AG04450 (cell line): ENCODE measurements at regions not wholly inside any gene's neighbourhood (a gene's known extent, or its start where the extent isn't known, plus 50 kb on each side); places are given as distances from the start of the nearest gene placed in this dataset.
"Not testable (repeated sequence)": the region's sequence is repeated elsewhere in the genome, so short reads cannot be mapped to it uniquely, and the experiment has no call there.

ENCODE experiments used
- CTCF ChIA-PET: fragments of 300-600, 350-600 bp; formaldehyde crosslinking; extraction: SDS; loops from one replicate; lab custom pipeline; 2022; ENCODE audit warnings: antibody characterized with exemption, inconsistent platforms; lab: Charles Lee
- POLR2A ChIA-PET: fragments of 350-600 bp; formaldehyde crosslinking; extraction: SDS; loops from one replicate; lab custom pipeline; 2021; ENCODE audit warnings: antibody characterized with exemption, inconsistent platforms; lab: Yijun Ruan, JAX
- DNase-seq: peaks from one replicate; pipeline ENCODE4 v3.0.0-alpha.2; 2011; ENCODE audit warnings: low read depth, low spot score
- H3K27ac ChIP-seq: one replicate; pipeline ENCODE4 v1.5.1; 2012; ENCODE audit warnings: low read depth, low read length, control low read depth
- H3K27me3 ChIP-seq: one replicate; pipeline ENCODE4 v1.6.0; 2012; ENCODE audit warnings: low read length; ENCODE audit not compliant: control insufficient read depth, insufficient read depth
- H3K4me3 ChIP-seq: 2 replicates; pipeline ENCODE4 v1.5.1; 2011; ENCODE audit warnings: mild to moderate bottlenecking, low read depth, low read length, control low read depth
- H3K9me3 ChIP-seq: 2 replicates; pipeline ENCODE4 v1.5.1; 2012; ENCODE audit warnings: low read length; ENCODE audit not compliant: control insufficient read depth, insufficient read depth
- CTCF ChIP-seq: IDR thresholded peaks from 2 replicates; pipeline ENCODE4 v1.5.1; 2011; ENCODE audit warnings: low read depth, low read length, control low read depth, inconsistent platforms

- H3K27ac ChIP-seq: no peak overlapping the region
- no peak for TF ChIP-seq CTCF
- ChIA-PET CTCF (no interaction called here), POLR2A (no interaction called here)
- H3K4me3 ChIP-seq: no peak overlapping the region
- no peaks in the 10 kb centered on the region for H3K9me3 ChIP-seq
- DNase-seq: no peak
- H3K27me3 ChIP-seq: no peaks in the 10 kb centered on the region
These were observed 499.7 kb upstream of the RGS6 start for GRCh38 chr14:71432334-71433110.

- DNase-seq: no peak
- CTCF ChIA-PET: no interaction called here
- TF ChIP-seq CTCF: no peak
- POLR2A ChIA-PET: no interaction called here
- no peak overlapping the region for H3K4me3 ChIP-seq
- no peaks in the 10 kb centered on the region for H3K9me3 ChIP-seq
- no peak overlapping the region for H3K27ac ChIP-seq
- H3K27me3 ChIP-seq: no peaks in the 10 kb centered on the region
These were observed 498.9 kb upstream of the RGS6 start for GRCh38 chr14:71433303-71433702.

GRCh38 chr14:71435641-71436040 is 496.6 kb upstream of the RGS6 start:
- H3K27me3 ChIP-seq, H3K27ac ChIP-seq, H3K9me3 ChIP-seq, H3K4me3 ChIP-seq, POLR2A ChIA-PET, CTCF ChIA-PET, DNase-seq: not testable (repeated sequence)

- Histone ChIP-seq H3K4me3 (no peak overlapping the region), H3K9me3 (no peaks in the 10 kb centered on the region), H3K27ac (no peak overlapping the region), H3K27me3 (no peaks in the 10 kb centered on the region)
- TF ChIP-seq CTCF: no peak
- no peak for DNase-seq
- ChIA-PET CTCF (no interaction called here), POLR2A (no interaction called here)
These were observed 494.4 kb upstream of the RGS6 start for GRCh38 chr14:71437870-71438269.

GRCh38 chr14:71438684-71439083 is 493.5 kb upstream of the RGS6 start:
- Histone ChIP-seq H3K4me3 (no peak overlapping the region), H3K27ac (peak overlapping the region; percentile 47), H3K9me3 (no peaks in the 10 kb centered on the region), H3K27me3 (no peaks in the 10 kb centered on the region)
- ChIA-PET CTCF (interaction anchor here (0.7 kb wide), 1 partner anchor 299 kb away, joined by 3 read pairs; no protein-coding TSS in a partner anchor), POLR2A (no interaction called here)
- TF ChIP-seq CTCF: no peak
- DNase-seq: no peak
